Femur (tissue), 1 donor: ENCODE measurements at regions not wholly inside any gene's neighbourhood (a gene's known extent, or its start where the extent isn't known, plus 50 kb on each side); places are given as distances from the start of the nearest gene placed in this dataset.
"Not testable (repeated sequence)": the region's sequence is repeated elsewhere in the genome, so short reads cannot be mapped to it uniquely, and the experiment has no call there.

Experiments used
- DNase-seq: peaks from one replicate; pipeline ENCODE4 v3.0.0-alpha.2; 2017

DNA sequence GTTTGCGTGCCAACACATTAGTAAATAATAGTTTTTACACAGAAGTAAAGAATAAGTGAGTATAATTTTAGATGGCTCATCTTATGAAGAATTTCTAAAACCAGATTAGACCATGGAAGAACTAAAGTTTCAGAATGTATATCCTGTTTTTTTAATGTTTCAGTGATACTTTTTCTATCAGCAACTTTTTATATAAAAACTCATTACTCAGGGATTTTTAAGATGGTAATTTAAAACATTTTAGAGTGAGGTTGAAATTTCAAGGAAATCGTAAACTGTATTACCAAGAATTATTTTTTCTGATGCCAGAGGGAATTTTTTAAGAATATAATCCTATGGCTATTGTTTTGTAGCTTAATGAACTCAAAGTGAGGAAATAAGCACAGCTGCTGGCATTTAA is 128.5 kb upstream of the FANCL start:
- no peak for DNase-seq

DNA sequence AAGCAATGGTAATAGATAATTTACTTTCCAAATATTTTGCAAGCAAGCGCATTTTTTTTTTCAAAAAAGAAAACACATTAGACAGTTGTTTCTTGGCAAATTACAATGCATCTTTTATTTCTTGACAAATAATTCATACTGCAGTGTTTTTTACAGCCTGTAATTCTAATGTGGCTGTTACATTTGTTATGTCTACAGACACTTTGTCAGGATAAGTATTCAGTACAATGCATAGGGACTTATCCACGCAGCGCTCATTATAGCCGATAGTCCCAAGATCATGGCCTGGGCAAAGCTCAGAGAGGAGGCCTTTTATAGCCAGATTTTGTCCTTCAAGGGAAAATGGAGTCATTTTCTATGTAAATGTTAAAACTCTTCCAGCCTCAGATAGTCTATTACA is 123.0 kb upstream of the FANCL start:
- DNase-seq: no peak

GRCh38 chr2:58358026-58358425 is 116.9 kb upstream of the FANCL start:
- DNase-seq: no peak

- no peak for DNase-seq
Observed at GRCh38 chr2:58357521-58357920, 116.4 kb upstream of the FANCL start.

DNA sequence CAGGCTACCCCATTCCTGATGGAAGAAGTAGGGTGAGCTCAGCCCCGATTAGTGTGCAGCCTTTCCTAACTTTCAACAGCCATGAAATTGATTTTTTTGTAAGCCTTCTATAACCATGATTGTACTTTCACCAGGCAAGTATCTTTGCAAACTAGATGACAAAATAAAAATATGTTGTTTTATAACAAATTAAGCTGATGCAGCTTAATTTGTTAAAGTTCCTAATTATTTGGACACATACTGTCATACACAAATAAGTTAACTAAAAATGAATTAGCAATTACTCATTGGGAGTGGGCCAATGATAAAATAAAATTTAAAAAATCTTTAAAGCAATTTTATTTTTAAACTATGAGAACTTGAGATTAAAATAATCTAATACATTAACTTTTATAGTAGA is 113.1 kb upstream of the FANCL start:
- DNase-seq: no peak

DNA sequence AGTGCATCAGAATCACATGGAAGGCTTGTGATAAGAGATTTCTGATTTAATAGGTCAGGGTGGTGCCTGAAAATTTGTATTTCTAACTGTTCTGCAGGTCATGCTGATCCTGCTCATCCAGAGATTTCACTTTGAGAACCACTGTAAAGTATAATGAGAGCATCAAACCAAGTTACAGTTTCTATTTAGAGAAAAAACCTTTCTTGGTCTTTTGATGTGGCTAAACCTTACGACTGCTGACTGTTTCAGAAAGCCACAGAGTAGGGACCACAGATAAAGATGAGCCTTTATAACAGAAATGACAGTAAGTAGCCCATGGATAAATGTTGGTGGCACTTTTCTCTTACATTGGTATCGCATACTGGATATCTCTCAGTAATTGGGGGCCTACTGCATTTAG is 109.4 kb upstream of the FANCL start:
- no peak for DNase-seq

DNA sequence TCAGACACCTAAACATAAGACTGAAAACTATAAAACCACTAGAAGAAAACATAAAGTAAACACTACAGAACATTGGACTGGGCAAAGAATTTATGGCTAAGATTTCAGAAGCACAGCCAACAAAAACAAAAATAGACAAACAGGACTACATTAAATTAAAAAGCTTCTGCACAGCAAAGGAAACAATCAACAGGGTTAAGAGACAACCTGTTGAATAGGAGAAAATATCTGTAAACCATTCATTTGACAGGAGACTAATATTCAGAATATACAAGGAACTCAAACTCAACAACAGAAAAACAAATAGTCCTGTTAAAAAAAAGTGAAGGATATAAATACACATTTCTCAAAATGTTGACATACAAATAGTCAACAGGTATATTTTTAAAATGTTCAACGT is 106.7 kb upstream of the FANCL start:
- DNase-seq: no peak

DNA sequence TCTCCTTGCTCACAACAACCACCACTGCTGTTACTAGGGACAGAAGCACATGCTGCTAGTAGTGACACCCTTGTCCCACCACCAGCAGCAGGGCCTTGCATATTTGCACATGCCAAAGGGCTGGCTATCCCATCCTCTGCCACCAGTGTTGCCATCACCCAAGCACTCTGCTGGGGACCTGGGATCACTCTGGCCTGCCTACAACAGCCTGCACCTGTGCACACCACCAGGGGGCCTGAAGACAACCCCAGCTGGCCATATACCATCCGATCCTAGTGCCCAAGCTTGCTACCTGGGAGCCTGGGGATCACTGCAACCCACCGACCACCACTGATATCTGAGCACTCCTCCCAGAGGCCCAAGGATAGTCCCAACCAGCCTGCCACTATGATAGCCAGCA is 99.9 kb upstream of the FANCL start:
- DNase-seq: no peak

DNA sequence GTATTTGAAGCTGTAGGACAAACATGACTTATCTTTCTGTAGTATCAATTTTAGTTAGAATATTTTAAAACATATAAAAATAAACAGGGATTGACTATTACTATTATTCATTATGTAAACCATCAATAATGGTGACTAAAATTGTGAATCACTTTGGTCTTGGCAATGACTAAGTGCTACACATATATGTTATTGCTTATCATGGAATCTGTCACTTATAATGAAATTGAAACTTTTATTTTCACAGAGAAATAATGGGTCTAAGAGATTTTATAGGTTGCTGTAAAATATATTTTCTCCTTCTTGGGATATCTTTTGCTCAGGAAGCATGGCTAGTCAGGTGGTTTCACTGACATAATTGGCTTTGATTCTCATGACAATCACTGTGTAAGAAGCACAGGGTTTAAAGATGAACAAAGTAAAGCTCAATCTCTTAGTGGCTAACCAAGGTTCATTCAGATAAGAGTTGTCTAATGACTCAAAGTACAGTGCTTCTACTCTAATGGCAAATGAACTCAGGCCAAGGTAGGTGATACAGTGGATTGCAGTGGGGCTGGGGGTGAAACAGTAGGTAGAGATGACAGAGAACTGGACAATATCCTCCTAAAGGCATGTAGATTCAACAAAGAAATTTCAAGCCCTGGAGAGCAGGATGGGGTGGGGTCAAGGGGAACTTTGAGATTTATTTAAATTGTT is 98.6 kb upstream of the FANCL start:
- DNase-seq: no peak

DNA sequence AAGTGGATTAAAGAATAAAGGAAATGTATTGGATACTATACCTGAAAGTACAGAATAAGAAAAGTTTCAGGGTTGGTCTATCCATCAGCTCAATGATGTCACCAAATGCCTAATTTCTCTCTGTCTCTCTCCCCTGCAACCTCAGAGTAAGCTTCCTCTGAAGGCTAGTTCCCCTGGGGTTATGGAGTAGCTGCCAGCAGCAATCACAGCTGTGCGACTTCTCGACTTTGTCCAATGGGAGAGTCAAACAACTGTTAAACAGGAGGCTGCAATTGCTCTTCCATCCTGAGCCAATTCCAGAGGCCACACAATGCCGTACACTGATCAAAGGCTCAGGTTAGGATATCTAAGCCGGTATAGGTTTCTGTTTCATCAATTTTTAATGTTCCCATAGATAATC is 95.3 kb upstream of the FANCL start:
- DNase-seq: no peak

GRCh38 chr2:58334414-58334813 is 93.3 kb upstream of the FANCL start:
- DNase-seq: no peak

- DNase-seq: not testable (repeated sequence)
Observed at GRCh38 chr2:58325296-58325895, 84.3 kb upstream of the FANCL start.

DNA sequence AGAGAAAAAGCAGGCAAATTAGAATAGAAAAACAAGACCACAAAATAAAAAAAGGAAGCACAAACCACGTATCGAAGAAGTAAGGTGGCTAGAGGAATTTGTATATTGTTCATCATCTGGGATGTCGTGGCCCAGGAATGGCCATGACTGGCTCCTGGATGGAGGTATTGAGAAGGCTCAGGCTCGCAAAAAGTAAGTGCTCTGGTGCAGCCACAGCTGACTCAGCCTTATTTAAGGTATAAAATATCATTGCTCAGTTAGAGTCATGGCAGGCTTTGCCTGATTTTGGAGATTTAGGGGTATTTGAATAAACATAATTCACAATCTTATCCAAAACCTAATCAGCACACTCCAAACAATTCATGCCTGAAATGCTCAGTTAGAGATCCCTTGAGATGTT is 78.4 kb upstream of the FANCL start:
- DNase-seq: no peak

DNA sequence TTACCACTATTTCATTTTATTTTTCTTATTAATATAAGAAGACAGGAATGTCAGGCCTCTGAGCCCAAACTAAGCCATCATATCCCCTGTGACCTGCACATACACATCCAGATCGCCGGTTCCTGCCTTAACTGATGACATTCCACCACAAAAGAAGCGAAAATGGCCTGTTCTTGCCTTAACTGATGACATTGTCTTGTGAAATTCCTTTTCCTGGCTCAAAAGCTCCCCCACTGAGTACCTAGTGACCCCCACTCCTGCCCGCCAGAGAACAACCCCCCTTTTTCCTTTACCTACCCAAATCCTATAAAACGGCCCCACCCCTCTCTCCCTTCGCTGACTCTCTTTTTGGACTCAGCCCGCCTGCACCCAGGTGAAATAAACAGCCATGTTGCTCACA is 77.8 kb upstream of the FANCL start:
- not testable (repeated sequence) for DNase-seq

- DNase-seq: no peak
Observed at GRCh38 chr2:58313926-58314325, 72.8 kb upstream of the FANCL start.

DNA sequence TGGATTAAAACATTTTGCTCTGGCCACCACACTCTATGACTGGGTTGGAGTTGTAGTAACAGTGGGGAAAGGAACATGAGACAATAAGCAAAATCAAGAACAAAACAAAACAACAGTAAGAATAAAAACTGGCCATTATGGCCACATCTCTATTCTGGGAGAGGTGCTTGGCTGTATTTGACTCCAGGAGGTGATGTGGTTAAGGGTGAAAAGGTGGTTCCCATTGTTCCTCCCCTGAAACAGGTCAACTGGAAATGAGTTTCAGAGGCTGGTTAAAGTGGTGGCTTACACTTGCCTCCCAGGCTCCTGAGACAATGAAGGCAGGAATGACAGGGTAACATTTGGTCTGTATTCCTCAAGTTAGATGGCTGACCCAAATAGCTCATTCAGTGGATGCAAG is 67.3 kb upstream of the FANCL start:
- DNase-seq: no peak

DNA sequence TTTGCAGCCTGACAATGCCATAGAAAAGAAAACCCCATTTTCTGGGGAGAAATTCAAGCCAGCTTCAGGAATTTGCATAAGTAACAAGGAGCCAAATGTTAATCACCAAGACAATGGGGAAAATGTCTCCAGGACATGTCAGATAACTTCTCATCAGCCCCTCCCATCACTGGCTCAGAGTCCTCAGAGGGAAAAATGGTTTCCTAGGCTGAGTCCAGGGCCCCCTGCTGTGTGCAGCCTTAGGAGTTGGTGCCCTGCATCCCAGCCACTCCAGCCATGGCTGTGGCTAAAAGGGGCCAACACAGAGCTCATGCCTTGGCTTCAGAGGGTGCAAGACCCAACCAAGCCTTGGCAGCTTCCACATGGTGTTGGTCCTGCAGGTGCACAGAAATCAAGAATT is 63.7 kb upstream of the FANCL start:
- no peak for DNase-seq

DNA sequence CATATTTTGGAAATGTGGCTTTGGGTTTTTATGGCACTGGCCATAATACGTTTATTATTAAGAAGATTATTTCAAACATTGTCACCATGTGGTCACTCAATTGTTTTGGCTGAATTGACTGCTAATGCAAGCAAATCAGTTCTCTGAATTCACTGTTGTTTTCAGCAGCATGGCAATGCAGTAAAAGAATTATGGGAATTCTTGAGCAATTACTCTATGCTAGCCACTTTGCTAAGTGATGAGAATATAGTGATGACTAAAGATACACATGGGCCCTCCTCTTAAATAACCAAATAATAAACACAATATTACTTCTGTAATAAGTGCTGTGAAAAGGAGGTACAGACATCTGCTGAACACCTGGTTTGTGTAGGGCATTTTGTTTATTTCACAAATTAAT is 58.0 kb upstream of the FANCL start:
- no peak for DNase-seq

DNA sequence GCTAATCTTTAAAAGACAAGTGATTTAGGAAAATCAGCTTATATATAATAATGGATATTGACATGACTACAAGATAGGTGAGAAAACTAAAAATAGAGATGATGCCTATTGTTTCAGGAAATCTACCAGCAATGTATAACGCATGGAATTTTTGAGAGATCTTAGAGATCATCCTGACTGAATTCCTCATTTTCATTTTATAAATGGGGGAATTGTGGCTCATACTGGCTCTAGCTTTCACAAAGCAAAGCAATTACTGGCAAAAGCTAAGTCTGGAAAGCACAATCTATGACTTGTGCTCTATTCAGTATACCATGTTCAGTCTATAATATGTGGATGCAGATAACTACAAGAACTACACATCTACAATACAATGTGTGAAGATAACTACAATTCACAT is 51.9 kb upstream of the FANCL start:
- no peak for DNase-seq

DNA sequence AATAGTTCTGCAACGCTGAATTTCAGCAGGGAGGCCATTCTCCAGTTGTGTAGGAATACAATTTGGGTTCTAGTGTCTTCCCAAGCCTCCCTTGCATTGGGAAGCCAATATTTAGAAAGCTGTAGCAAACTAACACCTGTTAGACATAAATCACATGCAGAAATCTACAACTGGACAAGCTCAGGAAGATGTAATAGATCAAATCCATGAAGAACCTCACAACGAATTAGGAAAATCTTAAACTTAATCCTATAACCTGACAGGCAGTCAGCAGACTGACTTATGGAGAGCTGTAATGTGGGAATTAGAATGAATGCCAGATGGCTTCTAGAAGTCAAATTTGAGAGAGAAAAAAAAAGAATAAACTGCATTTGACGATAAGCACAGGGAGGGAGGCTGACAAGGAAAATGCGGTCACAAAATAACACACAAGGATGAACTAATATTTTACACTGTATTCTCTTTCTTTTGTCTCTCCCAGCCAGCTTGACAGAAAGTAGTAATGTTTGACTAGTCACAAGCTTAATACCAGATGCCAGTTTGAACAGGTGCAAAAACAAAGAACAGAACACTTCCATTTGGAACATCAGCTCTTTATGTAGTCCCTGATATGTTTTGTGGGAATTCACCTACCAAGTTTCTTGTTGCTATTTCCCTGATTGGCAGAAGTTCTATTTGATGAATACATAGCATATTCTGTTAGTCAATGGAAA is 50.8 kb upstream of the FANCL start:
- DNase-seq: no peak
